ENCODE measurements at regions not wholly inside any gene's neighbourhood (a gene's known extent, or its start where the extent isn't known, plus 50 kb on each side); places are given as distances from the start of the nearest gene placed in this dataset.

GRCh38 chr5:119801570-119801969 is 172.2 kb downstream of the FAM170A start:
- no peak for TF ChIP-seq POLR2A (IDR thresholded peaks at IDR 0.05)
- TF ChIP-seq EP300 (IDR thresholded peaks at IDR 0.05), result no peak
- TF ChIP-seq CTCF (IDR thresholded peaks at IDR 0.05), result no peak
- TF ChIP-seq POLR2AphosphoS5 (IDR thresholded peaks at IDR 0.05), result no peak
- H3K9me3 ChIP-seq, result no peaks in the 10 kb centered on the region
- no peak for DNase-seq
- intact Hi-C loops (cut with DNase I; ENCODE audit: low total_unique reads), result no loop called here
- no peak overlapping the region for H3K27ac ChIP-seq
- H3K4me1 ChIP-seq, result no peaks in the 10 kb centered on the region
- no peaks in the 10 kb centered on the region for H3K27me3 ChIP-seq
- H3K4me3 ChIP-seq, result no peak overlapping the region
- 74 to 83% (median 80%) methylated on average over 2 of the region's 2 CpGs for WGBS, 5 donors
- no peaks in the 10 kb centered on the region for H3K36me3 ChIP-seq

GRCh38 chr5:119808024-119808423 is 178.7 kb downstream of the FAM170A start:
- Histone ChIP-seq H3K9me3 (peaks cover 0 to 28% (median 9%) of the 10 kb centered on the region in 4 donors), H3K36me3 (no peaks in the 10 kb centered on the region), H3K4me1 (peaks cover 0 to 5% (median 0%) of the 10 kb centered on the region in 4 donors), H3K27ac (no peak overlapping the region), H3K27me3 (no peaks in the 10 kb centered on the region), H3K4me3 (no peak overlapping the region)
- no peak for DNase-seq
- TF ChIP-seq EP300 (IDR thresholded peaks at IDR 0.05) (no peak), POLR2AphosphoS5 (IDR thresholded peaks at IDR 0.05) (no peak), POLR2A (IDR thresholded peaks at IDR 0.05) (no peak), CTCF (IDR thresholded peaks at IDR 0.05) (no peak)
- WGBS, 5 donors, result 87 to 94% (median 90%) methylated on average over 2 of the region's 2 CpGs
- intact Hi-C loops (cut with DNase I; ENCODE audit: low total_unique reads), result no loop called here

- no peak overlapping the region for H3K27ac ChIP-seq
- peaks cover 0 to 5% (median 0%) of the 10 kb centered on the region in 4 donors for H3K4me1 ChIP-seq
- H3K9me3 ChIP-seq, result peaks cover 0 to 28% (median 9%) of the 10 kb centered on the region in 4 donors
- H3K4me3 ChIP-seq, result no peak overlapping the region
- no peak for TF ChIP-seq EP300 (IDR thresholded peaks at IDR 0.05)
- no peak for TF ChIP-seq CTCF (IDR thresholded peaks at IDR 0.05)
- TF ChIP-seq POLR2AphosphoS5 (IDR thresholded peaks at IDR 0.05), result no peak
- TF ChIP-seq POLR2A (IDR thresholded peaks at IDR 0.05), result no peak
- 76 to 95% (median 87%) methylated on average over 2 of the region's 2 CpGs for whole genome bisulfite sequencing, 5 donors
- intact Hi-C loops (cut with DNase I; ENCODE audit: low total_unique reads), result no loop called here
- no peaks in the 10 kb centered on the region for H3K36me3 ChIP-seq
- H3K27me3 ChIP-seq, result no peaks in the 10 kb centered on the region
- no peak for DNase-seq
Observed at GRCh38 chr5:119808474-119808873, 179.1 kb downstream of the FAM170A start.

GRCh38 chr5:119810217-119810616 is 180.9 kb downstream of the FAM170A start:
- peaks cover 0 to 5% (median 0%) of the 10 kb centered on the region in 4 donors for H3K4me1 ChIP-seq
- TF ChIP-seq EP300 (IDR thresholded peaks at IDR 0.05) (no peak), POLR2A (IDR thresholded peaks at IDR 0.05) (no peak), CTCF (IDR thresholded peaks at IDR 0.05) (no peak), POLR2AphosphoS5 (IDR thresholded peaks at IDR 0.05) (no peak)
- no peak overlapping the region for H3K4me3 ChIP-seq
- peaks cover 0 to 28% (median 9%) of the 10 kb centered on the region in 4 donors for H3K9me3 ChIP-seq
- H3K27ac ChIP-seq, result no peak overlapping the region
- intact Hi-C loops (cut with DNase I; ENCODE audit: low total_unique reads), result no loop called here
- no peak for DNase-seq
- H3K27me3 ChIP-seq, result no peaks in the 10 kb centered on the region
- H3K36me3 ChIP-seq, result no peaks in the 10 kb centered on the region
